NCI-H2196 (cell line): ENCODE measurements at regions not wholly inside any gene's neighbourhood (a gene's known extent, or its start where the extent isn't known, plus 50 kb on each side); places are given as distances from the start of the nearest gene placed in this dataset.

Experiments used
- DNase-seq: peaks from one replicate; lab custom pipeline; 2025; ENCODE audit not compliant: unreplicated experiment; lab: John Stamatoyannopoulos, UW

DNA sequence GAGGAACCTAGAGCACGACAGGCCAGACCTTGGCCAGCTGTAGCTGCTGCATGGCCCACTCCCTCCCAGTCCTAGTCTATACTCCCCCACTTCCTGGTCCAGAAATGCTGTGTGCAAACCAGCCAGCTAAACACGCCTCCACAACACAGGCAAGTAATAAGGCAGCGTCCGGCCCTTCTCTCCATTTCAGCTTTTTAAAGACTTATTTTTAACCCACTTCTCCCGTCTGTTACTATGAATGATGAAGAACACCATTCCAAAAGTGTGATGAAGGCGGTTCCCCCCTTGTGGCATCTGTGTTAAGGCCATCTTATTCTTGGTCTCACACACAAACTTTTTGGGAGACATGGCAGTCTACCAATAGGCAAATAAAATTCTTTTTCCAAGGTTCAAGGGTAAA, 164.1 kb upstream of the CHRNA7 start:
- DNase-seq, result no peak

DNA sequence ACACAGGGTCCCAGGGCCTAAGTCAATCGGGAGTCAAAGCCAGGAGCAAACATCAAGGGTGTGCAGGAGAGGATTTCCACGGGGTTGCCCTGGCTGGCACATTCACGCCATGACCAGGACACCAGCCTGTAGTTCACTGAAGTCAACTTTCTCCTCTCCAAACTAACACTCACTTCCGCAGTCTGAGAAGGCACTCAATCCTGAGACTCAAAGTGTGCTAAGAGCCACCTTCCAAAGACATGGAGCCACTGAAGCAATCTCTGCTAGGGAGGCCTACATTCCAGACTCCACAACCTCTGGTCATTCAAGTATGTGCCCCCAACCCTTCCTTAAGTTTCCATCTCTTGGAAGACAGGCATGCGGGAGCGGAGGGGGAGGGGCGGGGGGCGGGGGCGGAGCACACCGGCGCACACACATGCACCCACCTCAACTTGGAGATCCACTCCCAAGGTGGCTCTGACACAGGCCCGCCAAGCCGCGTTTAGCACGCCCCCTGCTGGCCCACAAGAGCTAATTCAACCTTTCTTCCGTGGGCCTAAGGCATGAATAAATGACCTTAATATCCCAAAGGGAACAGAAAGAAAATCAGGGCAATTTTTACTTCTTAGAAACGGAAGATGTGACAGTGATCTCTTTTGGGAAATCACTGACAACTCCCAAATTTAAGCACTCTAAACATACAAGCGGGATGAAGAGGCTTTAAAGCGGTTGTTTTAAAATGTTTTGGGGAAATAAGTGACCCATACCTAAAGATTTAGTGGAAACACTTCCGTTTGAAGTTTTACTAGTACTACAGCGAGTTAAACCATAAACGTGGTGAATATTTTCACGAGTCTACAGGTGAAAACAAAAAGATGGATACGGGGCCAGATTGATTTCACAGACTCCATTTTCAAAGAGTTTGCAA, 162.5 kb upstream of the CHRNA7 start:
- DNase-seq, result peak; percentile 52

DNA sequence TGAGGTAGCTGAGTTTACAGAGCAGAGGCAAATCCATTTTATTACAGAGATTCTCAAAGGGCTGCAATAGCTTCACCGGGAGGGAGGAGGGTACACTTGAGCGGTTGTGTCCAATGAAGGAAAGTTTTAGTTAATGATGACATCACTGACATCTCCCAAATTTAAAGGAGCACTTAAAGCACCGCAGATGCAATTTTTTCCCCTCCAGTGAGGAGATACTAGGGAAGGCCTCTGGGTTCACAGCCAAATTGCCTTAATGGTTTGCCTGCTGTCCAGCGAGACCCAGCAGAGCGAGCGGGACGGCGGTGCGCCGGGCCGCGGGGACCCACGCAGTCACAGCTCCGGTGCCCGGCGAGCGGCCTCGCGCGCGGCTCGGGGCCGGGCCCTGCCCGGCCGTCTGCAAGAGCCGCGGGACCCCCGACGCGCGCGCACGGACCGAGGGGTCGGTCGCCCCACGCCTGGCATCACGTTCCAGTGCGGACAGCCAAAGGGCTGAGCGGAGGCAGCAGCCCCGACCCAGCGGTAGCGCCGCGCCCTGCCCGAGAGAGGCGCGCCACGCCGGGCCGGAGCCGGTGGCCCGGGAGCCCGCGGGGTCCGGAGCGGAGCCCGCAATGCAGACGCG, 160.5 kb upstream of the CHRNA7 start:
- DNase-seq, result no peak

DNA sequence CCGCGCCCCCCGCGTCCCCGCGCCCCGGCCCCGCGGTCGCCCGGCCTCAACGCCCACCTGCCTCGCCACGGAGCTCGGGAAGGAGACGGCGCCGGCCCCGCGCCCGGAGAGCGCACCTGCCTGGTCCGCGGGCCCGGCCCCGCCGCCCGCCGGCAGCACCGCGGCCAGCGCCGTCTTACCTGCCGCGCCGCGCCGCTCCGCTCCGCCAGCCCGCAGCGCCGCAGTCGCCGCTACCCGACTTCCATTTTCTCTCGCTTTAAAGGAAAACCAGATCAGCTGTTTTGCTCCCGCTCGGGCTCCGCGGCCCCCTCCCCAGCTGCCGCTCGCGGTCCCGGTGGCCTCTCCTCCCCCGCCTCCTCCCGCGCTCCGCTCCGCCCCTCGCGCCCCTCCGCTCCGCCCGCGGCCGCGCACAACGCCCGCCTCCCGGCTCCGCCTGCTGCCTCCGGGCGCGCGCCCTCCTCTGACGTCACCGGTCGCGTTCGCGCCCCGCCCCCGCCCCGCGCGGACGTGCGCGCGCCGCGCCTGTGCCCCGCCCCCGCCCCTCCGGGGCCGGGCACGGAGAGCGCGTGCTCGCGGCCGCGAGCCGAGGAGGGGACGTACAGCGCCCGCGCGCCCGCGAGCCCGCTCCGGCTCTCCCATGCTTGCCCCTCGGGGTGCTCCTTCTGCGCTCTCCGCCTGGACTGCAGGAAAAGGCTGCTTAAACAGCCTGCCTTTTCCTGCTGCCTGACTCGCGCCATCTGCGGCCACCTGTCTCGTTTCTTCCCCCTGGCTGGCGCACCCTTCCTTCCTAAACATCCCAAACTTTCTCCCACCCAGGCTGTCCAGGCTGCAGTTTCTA, 159.8 kb upstream of the CHRNA7 start, which contains the start of gene OTUD7A:
TSS of gene OTUD7A (minus strand) at position 346 of the 838 bp plus-strand sequence.
- peak; percentile 77 for DNase-seq

DNA sequence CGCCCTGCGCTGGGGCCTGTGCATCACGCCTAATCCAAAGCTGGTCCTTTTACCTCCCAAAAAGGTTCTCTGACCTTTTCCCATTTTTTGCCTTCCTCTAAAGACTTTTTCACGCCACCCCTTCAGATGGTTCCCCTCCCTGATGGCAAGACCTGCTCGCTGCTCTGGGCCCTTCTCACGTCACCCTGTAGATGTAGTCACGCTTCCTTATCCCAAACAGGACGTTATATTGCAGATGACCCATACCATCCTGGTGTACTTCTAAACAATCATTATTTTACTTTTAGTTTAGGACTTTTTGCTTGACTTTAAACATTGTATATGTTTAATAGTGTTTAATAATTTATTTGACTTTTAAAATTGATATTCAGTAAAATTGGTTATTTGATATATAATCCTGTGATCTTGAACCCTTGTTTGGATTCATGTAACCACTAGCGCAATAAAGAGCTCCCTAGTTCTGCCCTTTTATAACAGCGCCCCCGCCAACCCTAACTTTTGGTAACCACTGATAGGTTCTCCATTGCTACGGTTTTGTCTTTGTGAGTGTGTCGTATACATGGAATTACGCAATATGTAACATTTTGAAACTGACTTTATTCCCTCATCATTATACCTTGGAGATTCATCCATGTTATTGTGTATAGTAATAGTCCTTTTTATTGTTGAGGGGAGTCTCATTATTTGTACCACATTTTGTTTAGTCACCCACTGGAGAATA, 159.0 kb upstream of the CHRNA7 start:
- DNase-seq, result no peak

DNA sequence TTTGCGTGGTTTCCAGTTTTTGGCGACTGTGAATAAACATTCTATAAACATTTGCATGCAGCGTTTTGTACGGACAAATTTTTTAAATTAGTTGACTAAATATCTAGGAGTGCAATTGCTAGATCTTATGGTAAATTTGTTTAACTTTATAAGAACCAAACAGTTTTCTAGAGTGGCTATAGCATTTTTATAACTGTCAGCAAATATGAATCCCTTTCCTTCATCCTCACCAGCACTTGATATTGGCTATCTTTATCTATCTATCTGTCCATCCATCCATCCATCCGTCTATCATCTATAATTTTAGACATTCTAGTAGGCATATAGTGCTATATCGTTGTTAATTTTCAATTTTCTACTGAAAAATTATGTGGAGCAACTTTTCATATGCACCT, 158.4 kb upstream of the CHRNA7 start:
- no peak for DNase-seq

DNA sequence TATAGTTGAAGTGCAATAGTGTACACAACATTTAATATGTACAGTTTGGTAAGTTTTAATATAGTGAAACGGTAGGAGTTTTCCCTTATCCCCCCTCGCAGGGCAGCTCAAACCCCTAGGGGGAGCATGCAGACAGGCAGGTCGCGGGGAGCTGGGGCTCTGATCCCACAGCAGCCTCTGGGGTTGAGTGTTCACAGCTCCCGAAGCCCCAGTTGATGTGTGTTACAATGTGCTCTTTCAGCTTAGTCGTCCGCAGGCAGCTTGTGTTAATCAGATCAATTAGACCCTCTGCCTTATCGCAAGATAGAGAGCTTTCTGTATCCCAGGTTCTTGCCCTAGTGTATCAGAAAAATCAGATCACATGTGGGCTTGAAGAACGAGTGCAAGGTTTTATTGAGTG, 143.1 kb upstream of the CHRNA7 start:
- no peak for DNase-seq

DNA sequence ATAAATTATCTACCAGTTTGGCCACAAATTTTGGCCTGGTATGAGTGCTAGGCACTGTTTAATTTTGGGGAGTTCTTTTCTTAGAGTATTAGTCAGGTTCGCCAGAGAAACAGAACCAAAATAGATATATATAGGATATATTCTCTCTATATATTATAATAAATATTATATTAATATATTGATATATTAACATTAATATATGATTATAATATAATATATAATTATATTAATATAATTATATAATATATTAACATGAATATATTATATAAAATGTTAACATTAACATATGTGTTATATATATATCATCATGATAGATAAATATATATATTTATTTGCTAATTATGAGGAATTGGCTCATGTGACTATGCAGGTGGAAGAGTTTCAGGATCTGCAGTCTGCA, 137.8 kb upstream of the CHRNA7 start:
- no peak for DNase-seq

DNA sequence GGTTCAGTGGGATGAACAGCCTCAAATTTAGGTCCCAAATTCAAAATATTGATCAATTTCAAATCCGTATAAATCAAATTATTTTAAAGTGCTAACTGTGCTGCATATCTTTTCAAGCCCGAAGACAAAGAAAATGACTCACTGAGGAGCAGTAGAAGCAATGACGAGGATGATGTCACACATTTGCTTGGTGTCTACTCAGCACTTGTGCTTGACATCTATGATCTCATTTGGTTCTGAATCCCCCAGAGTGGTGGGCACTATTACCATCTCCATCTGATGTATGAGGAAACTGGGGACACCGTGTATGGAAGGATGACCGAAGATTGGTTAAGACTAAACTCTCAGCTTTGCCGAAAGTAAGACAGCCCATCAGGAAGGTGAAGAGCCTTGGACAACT, 136.5 kb upstream of the CHRNA7 start:
- no peak for DNase-seq

DNA sequence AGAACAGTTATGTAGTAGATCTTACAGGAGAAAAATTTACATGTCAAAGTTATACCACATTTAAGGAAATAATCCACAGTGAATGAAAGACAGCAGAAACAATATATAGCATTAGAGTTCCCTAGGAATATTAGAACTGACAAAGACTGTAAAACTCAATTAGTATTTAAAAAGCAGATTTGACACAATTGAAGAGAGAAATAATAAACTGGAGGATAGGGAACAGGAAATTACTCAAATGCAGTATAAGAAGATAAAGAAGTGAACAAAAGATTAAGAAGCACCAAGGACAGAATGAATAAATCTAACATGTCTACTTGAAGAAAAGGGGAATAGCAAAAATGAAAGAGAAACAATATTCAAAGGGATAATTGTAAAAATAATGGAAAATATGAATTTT, 132.6 kb upstream of the CHRNA7 start:
- DNase-seq, result no peak

DNA sequence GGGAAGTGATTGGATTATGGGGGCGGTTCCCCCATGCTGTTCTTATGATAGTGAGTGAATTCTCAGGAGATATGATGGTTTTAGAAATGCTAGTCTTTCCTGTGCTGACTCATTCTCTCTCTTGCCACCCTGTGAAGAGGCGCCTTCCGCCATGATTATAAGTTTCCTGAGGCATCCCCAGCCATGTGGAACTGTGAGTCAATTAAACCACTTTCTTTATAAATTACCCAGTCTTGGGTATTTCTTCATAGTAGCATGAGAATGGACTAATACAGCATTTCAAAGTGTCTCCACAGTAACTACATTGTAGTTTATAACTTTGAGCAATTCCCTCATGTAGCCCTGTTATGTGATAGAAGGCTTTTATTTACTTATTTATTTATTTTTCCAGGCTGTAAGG, 128.8 kb upstream of the CHRNA7 start:
- DNase-seq, result no peak

DNA sequence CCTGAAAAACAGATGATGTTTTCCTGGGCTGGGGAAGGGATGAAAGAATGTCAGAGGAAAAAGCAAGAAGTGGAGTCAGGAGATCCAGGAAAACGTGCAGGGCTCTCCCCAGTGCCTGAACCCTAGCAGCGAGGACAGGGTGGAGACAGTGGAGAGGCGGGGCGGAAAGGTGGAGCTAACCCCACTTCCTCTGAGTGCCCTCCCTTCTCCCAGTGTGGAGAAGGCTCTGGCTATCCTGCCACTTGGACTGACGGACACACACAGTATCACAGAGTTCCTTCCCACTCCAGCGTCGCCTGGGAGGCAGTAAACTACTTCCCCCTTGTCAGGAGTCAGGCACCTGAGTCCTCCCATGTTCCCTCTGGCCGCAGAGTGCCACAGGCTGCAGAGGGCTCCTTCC, 125.3 kb upstream of the CHRNA7 start:
- DNase-seq, result no peak

DNA sequence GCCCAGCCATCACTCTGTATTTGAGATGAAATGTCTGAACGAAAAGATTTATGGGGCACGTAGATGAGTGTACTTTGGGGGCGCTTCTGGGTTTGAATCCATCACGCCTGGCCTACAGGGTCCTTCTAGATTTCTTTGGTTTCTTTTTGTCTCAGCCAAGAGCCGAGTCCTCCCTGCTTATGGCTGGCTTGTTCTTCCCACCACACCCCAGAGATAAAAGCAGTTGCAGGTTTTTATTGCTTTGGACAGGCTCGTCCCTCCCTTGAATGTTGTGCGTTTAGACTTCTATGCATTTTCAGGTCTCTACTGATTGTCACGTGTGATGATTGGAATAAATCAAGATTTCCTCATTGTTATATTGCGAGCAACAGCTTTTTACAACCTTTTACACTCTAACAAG, 104.8 kb upstream of the CHRNA7 start:
- DNase-seq, result no peak

DNA sequence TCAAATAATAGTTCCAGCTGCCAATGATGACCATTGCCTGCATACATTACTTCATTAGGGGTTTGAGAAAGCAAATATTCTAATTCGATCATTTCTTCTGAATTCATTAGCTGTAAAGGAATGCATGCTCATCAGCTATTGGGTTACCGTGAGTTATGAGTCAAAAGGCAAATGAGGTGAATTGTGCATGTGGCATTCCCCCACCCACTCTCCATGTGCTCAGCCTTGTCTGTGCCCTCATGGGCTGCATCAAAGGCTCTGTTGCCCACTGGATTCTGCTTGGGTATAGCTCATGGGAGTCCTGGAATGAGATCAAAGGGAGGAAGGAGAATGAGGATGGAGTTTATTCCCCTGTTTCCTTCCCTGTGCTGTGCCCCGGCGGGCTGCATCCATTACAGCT, 99.3 kb upstream of the CHRNA7 start:
- DNase-seq, result no peak

DNA sequence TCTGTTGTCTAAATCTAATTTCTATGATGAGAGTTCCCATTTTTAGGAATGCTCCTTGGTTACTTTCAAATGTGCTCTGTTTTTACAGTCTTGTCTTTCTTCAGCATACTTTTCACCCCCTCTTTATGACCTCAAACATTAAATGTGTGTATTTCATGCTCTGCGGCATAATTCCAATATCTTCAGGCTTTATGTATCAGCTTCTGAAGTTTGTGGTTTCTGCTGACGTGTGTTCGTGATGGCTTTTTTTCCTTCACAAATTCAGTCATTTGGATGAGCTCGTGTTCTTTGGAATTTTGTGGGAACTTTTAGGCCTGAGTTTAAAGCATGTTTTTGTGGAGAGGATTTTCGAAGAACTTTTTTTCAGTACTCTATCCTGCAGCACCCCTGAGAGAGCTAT, 97.7 kb upstream of the CHRNA7 start:
- DNase-seq, result no peak

DNA sequence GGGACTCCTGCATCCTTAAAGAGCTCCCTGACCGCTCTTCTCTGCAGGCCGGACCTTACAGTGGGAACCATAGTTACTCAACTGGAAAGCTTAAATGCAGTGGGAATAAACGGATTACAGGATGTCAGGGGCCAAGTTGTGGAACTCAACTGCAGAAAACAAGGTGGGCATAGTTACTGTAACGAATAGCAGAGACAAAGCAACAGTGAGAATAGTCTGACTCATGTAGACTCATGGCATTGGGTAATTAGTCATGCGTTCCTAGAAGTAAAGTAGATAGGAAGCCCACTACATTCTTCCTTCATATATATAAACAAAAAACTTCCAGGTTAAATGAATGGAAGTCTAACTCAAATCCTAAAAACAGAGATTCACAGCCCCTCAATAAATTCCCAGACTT, 95.5 kb upstream of the CHRNA7 start:
- DNase-seq, result no peak

DNA sequence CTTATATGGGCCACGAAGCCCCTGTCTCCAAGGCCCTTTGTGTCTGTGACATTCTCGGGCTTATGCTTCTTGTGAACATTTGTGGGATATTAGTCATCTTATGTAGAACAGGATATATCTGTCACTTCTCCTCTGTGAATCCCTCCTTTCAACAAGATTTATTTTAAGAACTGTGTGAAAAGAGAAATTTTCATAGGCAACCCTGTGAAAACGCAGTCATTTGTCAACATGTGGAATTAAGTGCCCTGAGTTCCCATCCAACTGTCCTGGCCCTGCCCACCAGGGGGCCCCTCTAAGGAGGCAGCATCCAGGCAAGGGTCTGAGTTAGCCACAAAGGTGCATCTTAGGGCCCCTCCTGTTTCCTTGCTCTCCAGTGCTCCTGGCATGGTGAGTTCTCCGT, 76.8 kb upstream of the CHRNA7 start:
- DNase-seq, result no peak

DNA sequence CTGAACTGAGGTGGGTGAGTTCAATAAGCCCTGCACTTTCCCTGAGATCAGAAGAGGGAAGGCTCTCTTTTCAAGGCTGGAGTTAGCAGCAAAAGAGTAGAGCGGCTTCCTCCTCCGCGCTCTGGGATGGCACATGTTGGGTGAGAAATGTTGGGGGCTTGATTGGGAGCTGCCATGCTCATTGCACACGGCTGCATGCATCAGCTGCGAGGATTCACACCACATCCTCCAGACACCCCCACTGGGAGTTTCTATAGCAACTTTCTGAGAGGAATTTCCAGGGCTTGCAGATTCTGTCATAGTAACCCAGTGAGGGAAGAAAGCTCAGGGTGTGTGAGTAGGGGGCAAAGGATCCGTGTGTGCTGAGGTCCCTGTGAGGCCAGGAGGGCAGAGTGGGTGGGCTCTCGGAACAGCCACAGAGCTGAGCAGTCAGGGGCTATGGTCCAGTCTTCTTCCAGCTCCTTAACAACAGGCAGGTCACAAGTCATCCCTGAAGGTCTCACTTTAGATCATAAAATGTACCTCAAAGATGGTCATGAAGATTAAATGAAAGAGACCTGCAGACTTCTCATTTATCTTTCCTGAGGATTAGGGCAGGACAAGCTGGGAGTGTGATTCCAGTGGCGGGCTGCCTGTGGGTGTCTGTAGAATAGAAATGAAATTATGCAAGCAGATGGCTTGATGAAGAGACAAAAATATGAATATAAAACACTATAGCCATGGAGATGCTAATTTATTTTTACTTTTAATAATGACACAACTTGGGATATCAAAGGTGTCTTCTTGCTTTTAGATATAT, 75.7 kb upstream of the CHRNA7 start:
- no peak for DNase-seq

DNA sequence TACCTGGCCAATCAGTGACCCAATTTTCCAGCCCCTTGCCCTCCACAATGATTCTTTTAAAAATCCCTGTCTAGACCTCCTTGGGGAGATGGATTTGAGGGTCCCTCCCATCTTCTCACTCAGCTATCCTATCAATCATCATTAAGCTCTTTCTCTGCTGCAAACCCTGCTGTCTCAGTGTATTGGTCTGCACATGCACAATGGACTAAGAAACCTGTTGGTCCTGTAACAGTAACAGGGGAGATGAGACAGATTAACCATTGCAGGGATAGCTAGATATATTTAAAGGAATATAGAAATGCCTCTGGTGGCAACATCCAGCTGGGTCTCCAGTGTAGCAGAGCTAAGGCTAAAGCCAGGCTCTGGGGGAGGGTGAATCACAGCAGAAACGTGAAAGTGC, 74.6 kb upstream of the CHRNA7 start:
- no peak for DNase-seq

DNA sequence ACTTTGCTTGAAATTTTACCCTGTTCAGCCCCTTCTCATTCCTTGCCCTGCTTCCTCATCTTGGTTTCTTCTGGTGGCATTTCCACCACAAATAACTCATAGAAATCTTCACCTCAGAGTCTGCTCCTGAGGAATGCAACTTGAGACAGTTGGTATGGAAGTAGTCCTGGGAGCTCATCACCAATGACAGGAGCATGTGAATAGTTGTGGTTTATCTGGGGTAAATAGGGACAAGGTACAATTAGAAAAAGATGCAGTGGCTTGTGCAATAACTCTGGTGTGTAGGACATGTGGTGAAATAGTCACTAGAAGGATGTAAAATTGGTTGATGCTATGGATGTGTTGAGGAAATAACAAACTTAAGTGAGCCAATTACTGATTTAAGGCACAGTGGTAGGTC, 72.7 kb upstream of the CHRNA7 start:
- DNase-seq, result no peak
